ENCODE measurements at regions not wholly inside any gene's neighbourhood (a gene's known extent, or its start where the extent isn't known, plus 50 kb on each side); places are given as distances from the start of the nearest gene placed in this dataset.

- ATAC-seq = no peak
- intact Hi-C loops (cut with micrococcal nuclease) = no loop called here
- DNase-seq = no peak
Observed at GRCh38 chr11:112392904-112393303, 132.2 kb upstream of the PLET1 start.

- intact Hi-C loops (cut with micrococcal nuclease) = no loop called here
- no peak for ATAC-seq
- DNase-seq = no peak
Observed at GRCh38 chr11:112394304-112394703, 133.6 kb upstream of the PLET1 start.

- ATAC-seq = no peak
- intact Hi-C loops (cut with micrococcal nuclease) = no loop called here
- DNase-seq = no peak
Observed at GRCh38 chr11:112396076-112396475, 135.4 kb upstream of the PLET1 start.

GRCh38 chr11:112398798-112399478 is 138.3 kb upstream of the PLET1 start:
- intact Hi-C loops (cut with micrococcal nuclease) = no loop called here
- DNase-seq (no peak), ATAC-seq (no peak)

- ATAC-seq (no peak), DNase-seq (no peak)
- intact Hi-C loops (cut with micrococcal nuclease) = no loop called here
Observed at GRCh38 chr11:112400476-112401014, 139.9 kb upstream of the PLET1 start.

- no peak for DNase-seq
- ATAC-seq = no peak
Observed at GRCh38 chr11:112401036-112401769, 140.5 kb upstream of the PLET1 start.

GRCh38 chr11:112403432-112403831 is 142.8 kb upstream of the PLET1 start:
- ATAC-seq (no peak), DNase-seq (no peak)
- intact Hi-C loops (cut with micrococcal nuclease) = no loop called here

More at GRCh38 chr11:112401036-112401769, 140.5 kb upstream of the PLET1 start:
- intact Hi-C loops (cut with micrococcal nuclease) = no loop called here

- intact Hi-C loops (cut with micrococcal nuclease) = no loop called here
- ATAC-seq (no peak), DNase-seq (no peak)
Observed at GRCh38 chr11:112404112-112404511, 143.5 kb upstream of the PLET1 start.

GRCh38 chr11:112408517-112408916 is 147.9 kb upstream of the PLET1 start:
- ATAC-seq = no peak
- intact Hi-C loops (cut with micrococcal nuclease) = no loop called here

GRCh38 chr11:112410325-112410724 is 149.7 kb upstream of the PLET1 start:
- no peak for DNase-seq
- intact Hi-C loops (cut with micrococcal nuclease) = no loop called here
- no peak for ATAC-seq

More at GRCh38 chr11:112408517-112408916, 147.9 kb upstream of the PLET1 start:
- DNase-seq = no peak

GRCh38 chr11:112412383-112412782 is 151.7 kb upstream of the PLET1 start:
- no peak for DNase-seq
- no peak for ATAC-seq
- intact Hi-C loops (cut with micrococcal nuclease) = no loop called here

- ATAC-seq = no peak
- intact Hi-C loops (cut with micrococcal nuclease) = no loop called here
- DNase-seq = no peak
Observed at GRCh38 chr11:112417339-112417738, 156.7 kb upstream of the PLET1 start.

GRCh38 chr11:112418438-112418837 is 157.8 kb upstream of the PLET1 start:
- ATAC-seq (no peak), DNase-seq (no peak)
- intact Hi-C loops (cut with micrococcal nuclease) = no loop called here

GRCh38 chr11:112421879-112422278 is 161.2 kb upstream of the PLET1 start:
- intact Hi-C loops (cut with micrococcal nuclease) = no loop called here
- ATAC-seq = no peak
- DNase-seq = no peak

- no peak for ATAC-seq
- intact Hi-C loops (cut with micrococcal nuclease) = no loop called here
- DNase-seq = no peak
Observed at GRCh38 chr11:112425121-112425520, 164.5 kb upstream of the PLET1 start.

GRCh38 chr11:112437096-112437495 is 176.4 kb upstream of the PLET1 start:
- DNase-seq = no peak
- intact Hi-C loops (cut with micrococcal nuclease) = no loop called here
- no peak for ATAC-seq

GRCh38 chr11:112439614-112440013 is 179.0 kb upstream of the PLET1 start:
- intact Hi-C loops (cut with micrococcal nuclease) = no loop called here
- ATAC-seq (no peak), DNase-seq (no peak)

GRCh38 chr11:112440518-112440917 is 179.9 kb upstream of the PLET1 start:
- DNase-seq (no peak), ATAC-seq (no peak)
- intact Hi-C loops (cut with micrococcal nuclease) = no loop called here

GRCh38 chr11:112448168-112448567 is 187.5 kb upstream of the PLET1 start:
- DNase-seq = no peak
- intact Hi-C loops (cut with micrococcal nuclease) = no loop called here
- ATAC-seq = no peak

GRCh38 chr11:112448806-112449205 is 188.1 kb upstream of the PLET1 start:
- intact Hi-C loops (cut with micrococcal nuclease) = no loop called here
- no peak for DNase-seq
- ATAC-seq = no peak

GRCh38 chr11:112451250-112451649 is 190.6 kb upstream of the PLET1 start:
- intact Hi-C loops (cut with micrococcal nuclease) = no loop called here
- ATAC-seq (no peak), DNase-seq (no peak)

Data from left ventricle myocardium superior (tissue), 1 donor.